HepG2 (cell line): ENCODE measurements at regions not wholly inside any gene's neighbourhood (a gene's known extent, or its start where the extent isn't known, plus 50 kb on each side); places are given as distances from the start of the nearest gene placed in this dataset.

Experiments
- ATAC-seq: fragments of 200-7000 bp; cut with Tn5 transposase; 3 replicates; pipeline ENCODE4 v1.9.1; 2020; ENCODE audit warnings: mild to moderate bottlenecking, moderate library complexity
- BruUV-seq: library from RNA; stranded (reverse); fragments of 400-500 nt; replicated peaks from 2 replicates; lab custom pipeline; 2021; lab: Mats Ljungman, UMichigan
- CTCF ChIA-PET: fragments of 300-600 bp; formaldehyde crosslinking; extraction: SDS; loops from one replicate; lab custom pipeline; 2021; ENCODE audit warnings: low total read pairs, inconsistent platforms, low intra/inter-chr PET ratio; lab: Yijun Ruan, JAX
- POLR2A ChIA-PET: fragments of 350-600 bp; sonication (Branson Sonifier 250); formaldehyde crosslinking; loops from one replicate; lab custom pipeline; 2020; ENCODE audit warnings: antibody characterized with exemption, inconsistent platforms; lab: Yijun Ruan, JAX
- DNase-seq: peaks from one replicate; pipeline ENCODE4 v3.0.0-alpha.2; 2015; ENCODE audit warnings: low spot score
- FAIRE-seq: peaks from 3 replicates; lab custom pipeline; 2011; peaks lifted over from hg19 to GRCh38; lab: Jason Lieb, UNC
- H2AFZ ChIP-seq: one replicate; pipeline ENCODE4 v1.6.1; 2011; ENCODE audit warnings: low read length, inconsistent platforms
- H3K27ac ChIP-seq: fragments of 300-600 bp; 3 replicates; pipeline ENCODE4 v1.8.0; 2011; ENCODE audit warnings: mixed run types, mild to moderate bottlenecking, mixed read lengths, low read length, inconsistent platforms; ENCODE audit not compliant: insufficient read depth; ENCODE audit errors: extremely low read length
- H3K27me3 ChIP-seq, 2 experiments: fragments of 200-600 bp in 1 of 2; 2 replicates in 1 of 2; 3 replicates in 1 of 2; pipeline versions ENCODE4 v1.6.0 to v1.8.0; 2011; ENCODE audit warnings: low read length in 2 of 2, mild to moderate bottlenecking in 2 of 2, moderate library complexity in 2 of 2, inconsistent platforms in 1 of 2; ENCODE audit not compliant: insufficient read depth in 2 of 2, control insufficient read depth in 1 of 2
- H3K36me3 ChIP-seq, 2 experiments: fragments of 200-600 bp in 1 of 2; replicated peaks in 1 of 2; 2 replicates in 1 of 2; 3 replicates in 1 of 2; pipeline versions ENCODE4 v1.5.1 to v1.8.0; 2011; ENCODE audit warnings: low read length in 2 of 2, inconsistent platforms in 1 of 2; ENCODE audit not compliant: insufficient read depth in 2 of 2, control insufficient read depth in 1 of 2
- H3K4me1 ChIP-seq: 2 replicates; pipeline ENCODE4 v1.5.1; 2012; ENCODE audit warnings: low read length, inconsistent platforms; ENCODE audit not compliant: insufficient read depth
- H3K4me2 ChIP-seq: 2 replicates; pipeline ENCODE4 v1.6.0; 2011; ENCODE audit warnings: low read depth, low read length, inconsistent platforms
- H3K4me3 ChIP-seq, 3 experiments: fragments of 200-600 bp in 1 of 3; sonication (generic), shearing (Covaris generic) in 1 of 3; replicated peaks in 1 of 3; 2 replicates each; pipeline ENCODE4 v1.5.1; 2011 to 2016; ENCODE audit warnings: low read length in 3 of 3, inconsistent platforms in 2 of 3, low read depth in 2 of 3, mild to moderate bottlenecking in 2 of 3, control low read depth in 1 of 3, mixed read lengths in 1 of 3; ENCODE audit not compliant: insufficient read depth in 1 of 3
- H3K79me2 ChIP-seq: one replicate; pipeline ENCODE4 v1.6.1; 2011; ENCODE audit warnings: low read length, inconsistent platforms; ENCODE audit not compliant: insufficient read depth
- H3K9ac ChIP-seq: 2 replicates; pipeline ENCODE4 v1.6.0; 2011; ENCODE audit warnings: mild to moderate bottlenecking, low read depth, low read length, inconsistent platforms; ENCODE audit not compliant: insufficient read depth
- H3K9me3 ChIP-seq: 2 replicates; pipeline ENCODE4 v1.5.1; 2012; ENCODE audit warnings: mild to moderate bottlenecking, low read length
- H4K20me1 ChIP-seq: 2 replicates; pipeline ENCODE4 v1.6.0; 2011; ENCODE audit warnings: inconsistent platforms, mild to moderate bottlenecking, low read length, moderate library complexity; ENCODE audit not compliant: insufficient read depth
- MLLT10 ChIP-seq: sonication (generic); formaldehyde crosslinking; IDR thresholded peaks from 2 replicates; pipeline ENCODE4 v1.4.0; 2020; ENCODE audit warnings: missing genetic modification reagents
- WGBS: methylation state at CpG from one replicate; pipeline ENCODE4 v1.1.6; 2017; ENCODE audit warnings: low lambda C conversion rate; 5-methylcytosine and 5-hydroxymethylcytosine counted together
- in situ Hi-C: cut with HindIII; loops from 2 replicates; pipeline ENCODE4 v1.10.0; 2017; ENCODE audit warnings: low pct_unique_long_range_greater_than_20kb; ENCODE audit not compliant: extremely low pct_ligation_motif_present
- intact Hi-C: fragments of 100-400 bp; cut with micrococcal nuclease; formaldehyde crosslinking; loops from one replicate; pipeline ENCODE4 v1.10.0; 2022; ENCODE audit not compliant: unreplicated experiment
- TF ChIP-seq, protein P1 (sequence below): sonication (generic); formaldehyde crosslinking; IDR thresholded peaks from 2 replicates; pipeline ENCODE4 v1.5.1; 2020; ENCODE audit warnings: mild to moderate bottlenecking, missing genetic modification reagents, borderline replicate concordance
- TF ChIP-seq, protein P2 (sequence below): sonication (generic); formaldehyde crosslinking; IDR thresholded peaks from 2 replicates; pipeline ENCODE4 v1.4.0; 2020; ENCODE audit warnings: missing genetic modification reagents

DNA sequence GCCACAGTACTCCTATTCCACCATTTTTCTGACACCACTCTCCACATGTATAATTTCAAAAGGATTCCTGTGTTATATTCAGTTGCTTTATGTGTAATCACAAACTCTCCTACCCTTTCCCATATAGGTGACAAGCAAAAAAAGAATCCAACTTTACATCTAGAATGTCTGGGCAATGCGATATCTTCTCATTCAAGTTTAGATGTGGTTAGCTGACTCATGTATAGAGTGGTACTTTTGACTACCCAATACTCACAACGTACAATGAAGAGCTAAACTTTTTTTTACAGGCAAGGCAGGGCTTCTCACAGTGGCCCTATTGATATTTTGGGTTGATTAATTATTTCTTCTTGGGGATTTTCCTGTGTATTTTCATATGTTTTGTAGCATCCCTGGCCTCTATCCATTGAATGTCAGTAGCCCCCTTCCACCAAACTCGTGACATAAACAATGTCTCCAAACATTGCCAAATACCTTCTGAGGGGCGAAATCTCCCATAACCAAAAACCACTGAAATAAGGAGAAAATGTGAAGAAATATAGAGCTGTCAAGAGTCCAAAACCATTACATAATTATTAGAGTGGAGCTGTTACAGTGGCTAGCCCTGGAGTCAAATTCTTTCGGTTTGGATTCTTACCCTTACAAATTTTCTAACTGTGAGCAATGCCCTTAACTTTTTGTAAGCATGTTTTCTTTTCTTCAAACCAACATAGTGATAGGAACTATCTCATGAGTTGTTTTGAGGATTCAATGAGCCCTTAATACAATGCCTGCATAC is 342.6 kb downstream of the NSUN3 start:
- Histone ChIP-seq H3K9ac (no peak overlapping the region), H2AFZ (no peak overlapping the region), H3K4me1 (no peaks in the 10 kb centered on the region)
- DNase-seq = no peak
- no peak for FAIRE-seq
- TF ChIP-seq MLLT10 = no peak
- TF ChIP-seq, protein P1, sequence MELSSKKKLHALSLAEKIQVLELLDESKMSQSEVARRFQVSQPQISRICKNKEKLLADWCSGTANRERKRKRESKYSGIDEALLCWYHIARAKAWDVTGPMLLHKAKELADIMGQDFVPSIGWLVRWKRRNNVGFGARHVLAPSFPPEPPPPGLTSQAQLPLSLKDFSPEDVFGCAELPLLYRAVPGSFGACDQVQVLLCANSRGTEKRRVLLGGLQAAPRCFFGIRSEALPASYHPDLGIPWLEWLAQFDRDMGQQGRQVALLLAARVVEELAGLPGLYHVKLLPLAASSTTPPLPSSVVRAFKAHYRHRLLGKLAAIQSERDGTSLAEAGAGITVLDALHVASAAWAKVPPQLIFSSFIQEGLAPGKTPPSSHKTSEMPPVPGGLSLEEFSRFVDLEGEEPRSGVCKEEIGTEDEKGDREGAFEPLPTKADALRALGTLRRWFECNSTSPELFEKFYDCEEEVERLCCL (CRISPR knock-in tag) = no peak
- TF ChIP-seq, protein P2, sequence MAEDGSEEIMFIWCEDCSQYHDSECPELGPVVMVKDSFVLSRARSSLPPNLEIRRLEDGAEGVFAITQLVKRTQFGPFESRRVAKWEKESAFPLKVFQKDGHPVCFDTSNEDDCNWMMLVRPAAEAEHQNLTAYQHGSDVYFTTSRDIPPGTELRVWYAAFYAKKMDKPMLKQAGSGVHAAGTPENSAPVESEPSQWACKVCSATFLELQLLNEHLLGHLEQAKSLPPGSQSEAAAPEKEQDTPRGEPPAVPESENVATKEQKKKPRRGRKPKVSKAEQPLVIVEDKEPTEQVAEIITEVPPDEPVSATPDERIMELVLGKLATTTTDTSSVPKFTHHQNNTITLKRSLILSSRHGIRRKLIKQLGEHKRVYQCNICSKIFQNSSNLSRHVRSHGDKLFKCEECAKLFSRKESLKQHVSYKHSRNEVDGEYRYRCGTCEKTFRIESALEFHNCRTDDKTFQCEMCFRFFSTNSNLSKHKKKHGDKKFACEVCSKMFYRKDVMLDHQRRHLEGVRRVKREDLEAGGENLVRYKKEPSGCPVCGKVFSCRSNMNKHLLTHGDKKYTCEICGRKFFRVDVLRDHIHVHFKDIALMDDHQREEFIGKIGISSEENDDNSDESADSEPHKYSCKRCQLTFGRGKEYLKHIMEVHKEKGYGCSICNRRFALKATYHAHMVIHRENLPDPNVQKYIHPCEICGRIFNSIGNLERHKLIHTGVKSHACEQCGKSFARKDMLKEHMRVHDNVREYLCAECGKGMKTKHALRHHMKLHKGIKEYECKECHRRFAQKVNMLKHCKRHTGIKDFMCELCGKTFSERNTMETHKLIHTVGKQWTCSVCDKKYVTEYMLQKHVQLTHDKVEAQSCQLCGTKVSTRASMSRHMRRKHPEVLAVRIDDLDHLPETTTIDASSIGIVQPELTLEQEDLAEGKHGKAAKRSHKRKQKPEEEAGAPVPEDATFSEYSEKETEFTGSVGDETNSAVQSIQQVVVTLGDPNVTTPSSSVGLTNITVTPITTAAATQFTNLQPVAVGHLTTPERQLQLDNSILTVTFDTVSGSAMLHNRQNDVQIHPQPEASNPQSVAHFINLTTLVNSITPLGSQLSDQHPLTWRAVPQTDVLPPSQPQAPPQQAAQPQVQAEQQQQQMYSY (CRISPR knock-in tag) = no peak
- TF ChIP-seq, all 625 proteins: peak for 0
- Histone ChIP-seq H3K79me2 (no peaks in the 10 kb centered on the region), H3K27me3 (no peaks in the 10 kb centered on the region), H3K36me3 (no peaks in the 10 kb centered on the region), H3K27ac (no peak overlapping the region), H4K20me1 (no peaks in the 10 kb centered on the region), H3K4me3 (no peak overlapping the region), H3K9me3 (no peaks in the 10 kb centered on the region), H3K4me2 (no peak overlapping the region)
- intact Hi-C loops = no loop called here
- in situ Hi-C loops = no loop called here
- no peak for ATAC-seq
- ChIA-PET CTCF (no interaction called here), POLR2A (no interaction called here)
- 24% methylated on average over 5 of the region's 5 CpGs for WGBS
- no TSS peak for BruUV-seq
